Right atrium auricular region (tissue), 2 donors: ENCODE measurements at regions not wholly inside any gene's neighbourhood (a gene's known extent, or its start where the extent isn't known, plus 50 kb on each side); places are given as distances from the start of the nearest gene placed in this dataset.

ENCODE experiments used
- DNase-seq: peaks from one replicate; pipeline ENCODE4 v3.0.0-alpha.2; 2019; ENCODE audit warnings: low spot score
- H3K27ac ChIP-seq, 2 donors: fragments of 200-600 bp; sonication (generic); 1 replicate in 1 of 2; 2 replicates in 1 of 2; pipeline ENCODE4 v1.5.1; 2016 to 2019
- H3K27me3 ChIP-seq, 2 donors: fragments of 200-600 bp; sonication (generic); one replicate each; pipeline versions ENCODE4 v1.5.1 to v1.6.0; 2017 to 2019
- H3K36me3 ChIP-seq: fragments of 200-600 bp; sonication (generic); one replicate; pipeline ENCODE4 v1.5.1; 2016
- H3K4me1 ChIP-seq, 2 donors: fragments of 200-600 bp; sonication (generic); one replicate each; pipeline versions ENCODE4 v1.5.1 to v1.6.0; 2017 to 2019
- H3K4me3 ChIP-seq, 2 donors: fragments of 200-600 bp; sonication (generic); 1 replicate in 1 of 2; 2 replicates in 1 of 2; pipeline ENCODE4 v1.5.1; 2017 to 2019; ENCODE audit warnings: mild to moderate bottlenecking in 1 of 2, moderate library complexity in 1 of 2
- H3K9me3 ChIP-seq, 2 donors: fragments of 200-600 bp; sonication (generic); one replicate each; pipeline ENCODE4 v1.5.1; 2019
- CTCF ChIP-seq, 2 donors: fragments of 200-600 bp; sonication (generic); IDR thresholded peaks; one replicate each; pipeline ENCODE4 v1.5.1; 2019; ENCODE audit warnings: antibody characterized with exemption in 2 of 2

GRCh38 chr3:34942256-34942655 lies 697.1 kb upstream of the ARPP21 start:
- no peaks in the 10 kb centered on the region for H3K27me3 ChIP-seq
- H3K27ac ChIP-seq: no peak overlapping the region
- no peaks in the 10 kb centered on the region for H3K4me1 ChIP-seq
- H3K36me3 ChIP-seq: no peaks in the 10 kb centered on the region
- no peak for DNase-seq
- TF ChIP-seq CTCF (IDR thresholded peaks at IDR 0.05): no peak
- H3K4me3 ChIP-seq: no peak overlapping the region
- H3K9me3 ChIP-seq: no peaks in the 10 kb centered on the region

DNA sequence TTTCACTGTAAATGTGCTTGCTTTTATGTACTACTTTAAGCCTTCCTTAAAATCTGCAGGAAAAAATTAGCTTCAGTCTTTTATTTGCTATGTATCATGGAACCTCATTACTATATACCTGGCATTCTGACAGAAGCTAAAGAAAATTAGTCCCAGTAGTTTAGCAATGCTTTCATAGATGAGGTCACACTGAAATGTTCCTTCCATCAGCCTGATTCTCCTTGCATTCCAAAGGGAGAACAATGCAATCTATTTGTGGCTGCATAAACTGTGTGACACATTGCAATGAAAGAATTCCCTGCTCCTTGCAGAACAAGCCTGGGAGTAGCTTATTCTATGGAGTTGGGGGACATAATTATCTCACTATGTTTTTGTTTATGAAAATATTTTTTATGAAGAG lies 691.5 kb upstream of the ARPP21 start:
- no peak for TF ChIP-seq CTCF (IDR thresholded peaks at IDR 0.05)
- no peak overlapping the region for H3K4me3 ChIP-seq
- no peak for DNase-seq
- H3K9me3 ChIP-seq: no peaks in the 10 kb centered on the region
- H3K27ac ChIP-seq: no peak overlapping the region
- H3K27me3 ChIP-seq: no peaks in the 10 kb centered on the region
- no peaks in the 10 kb centered on the region for H3K36me3 ChIP-seq
- no peaks in the 10 kb centered on the region for H3K4me1 ChIP-seq

- Histone ChIP-seq H3K9me3 (no peaks in the 10 kb centered on the region), H3K36me3 (no peaks in the 10 kb centered on the region), H3K27me3 (no peaks in the 10 kb centered on the region), H3K4me3 (no peak overlapping the region), H3K4me1 (no peaks in the 10 kb centered on the region), H3K27ac (peak overlapping the region in 1 of 2 donors; percentile 19)
- no peak for TF ChIP-seq CTCF (IDR thresholded peaks at IDR 0.05)
- DNase-seq: no peak
These were observed 690.8 kb upstream of the ARPP21 start for GRCh38 chr3:34948517-34948916.

DNA sequence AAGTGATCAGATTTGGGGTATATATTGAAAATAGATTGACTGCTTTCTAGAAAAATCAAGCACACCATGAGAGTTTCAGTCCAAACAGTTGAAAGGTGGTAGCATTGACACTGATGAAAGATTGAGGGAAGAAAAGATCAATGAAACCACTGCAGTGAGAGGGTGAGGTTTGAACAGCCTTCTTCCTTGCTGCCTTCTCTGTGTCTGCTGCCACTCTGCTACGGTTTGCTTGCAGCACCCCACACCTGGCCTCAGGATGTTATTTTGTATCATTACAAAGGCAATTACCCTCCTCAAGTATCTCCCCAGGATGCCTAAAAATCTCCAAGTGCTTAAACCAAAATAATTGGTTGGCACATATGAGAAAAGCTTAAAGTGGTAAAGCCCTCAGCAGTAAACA lies 683.6 kb upstream of the ARPP21 start:
- H3K9me3 ChIP-seq: no peaks in the 10 kb centered on the region
- DNase-seq: no peak
- no peak for TF ChIP-seq CTCF (IDR thresholded peaks at IDR 0.05)
- no peaks in the 10 kb centered on the region for H3K27me3 ChIP-seq
- no peak overlapping the region for H3K27ac ChIP-seq
- no peaks in the 10 kb centered on the region for H3K36me3 ChIP-seq
- no peaks in the 10 kb centered on the region for H3K4me1 ChIP-seq
- no peak overlapping the region for H3K4me3 ChIP-seq

GRCh38 chr3:34956511-34956910 lies 682.8 kb upstream of the ARPP21 start:
- no peak for DNase-seq
- no peaks in the 10 kb centered on the region for H3K27me3 ChIP-seq
- no peak overlapping the region for H3K4me3 ChIP-seq
- no peak for TF ChIP-seq CTCF (IDR thresholded peaks at IDR 0.05)
- H3K9me3 ChIP-seq: no peaks in the 10 kb centered on the region
- H3K4me1 ChIP-seq: no peaks in the 10 kb centered on the region
- no peaks in the 10 kb centered on the region for H3K36me3 ChIP-seq
- H3K27ac ChIP-seq: no peak overlapping the region

GRCh38 chr3:34957677-34958076 lies 681.6 kb upstream of the ARPP21 start:
- Histone ChIP-seq H3K27me3 (no peaks in the 10 kb centered on the region), H3K4me3 (no peak overlapping the region), H3K9me3 (no peaks in the 10 kb centered on the region), H3K4me1 (no peaks in the 10 kb centered on the region), H3K36me3 (no peaks in the 10 kb centered on the region), H3K27ac (no peak overlapping the region)
- TF ChIP-seq CTCF (IDR thresholded peaks at IDR 0.05): no peak
- no peak for DNase-seq
